Hepatocyte (in vitro differentiated cells): ENCODE measurements at regions not wholly inside any gene's neighbourhood (a gene's known extent, or its start where the extent isn't known, plus 50 kb on each side); places are given as distances from the start of the nearest gene placed in this dataset.

ENCODE experiments used
- CTCF ChIP-seq: fragments of 200-600 bp; sonication (generic); IDR thresholded peaks from 2 replicates; pipeline ENCODE4 v1.5.1; 2016; ENCODE audit warnings: antibody characterized with exemption, mild to moderate bottlenecking; ENCODE audit not compliant: poor library complexity
- EZH2phosphoT487 ChIP-seq: fragments of 200-600 bp; sonication (generic); IDR thresholded peaks from one replicate; pipeline ENCODE4 v1.6.1; 2018; ENCODE audit warnings: antibody characterized with exemption, mild to moderate bottlenecking, low read depth, moderate library complexity; ENCODE audit not compliant: unreplicated experiment, severe bottlenecking

GRCh38 chr6:21450149-21450548, 143.4 kb upstream of the SOX4 start:
- TF ChIP-seq CTCF (no peak), EZH2phosphoT487 (no peak)
